Testis (tissue), 2 donors: ENCODE measurements at regions not wholly inside any gene's neighbourhood (a gene's known extent, or its start where the extent isn't known, plus 50 kb on each side); places are given as distances from the start of the nearest gene placed in this dataset.

ENCODE experiments used
- DNase-seq: peaks from one replicate; pipeline ENCODE4 v3.0.0-alpha.2; 2019
- H3K27ac ChIP-seq, 2 donors: fragments of 200-600 bp; sonication (generic); one replicate each; pipeline ENCODE4 v1.5.1; 2019
- H3K27me3 ChIP-seq: fragments of 200-600 bp; sonication (generic); one replicate; pipeline ENCODE4 v1.5.1; 2019
- H3K36me3 ChIP-seq: fragments of 200-600 bp; sonication (generic); one replicate; pipeline ENCODE4 v1.5.1; 2017; ENCODE audit warnings: low read depth; ENCODE audit errors: missing control alignments
- H3K4me1 ChIP-seq: fragments of 200-600 bp; sonication (generic); one replicate; pipeline ENCODE4 v1.5.1; 2019
- H3K4me3 ChIP-seq, 2 donors: fragments of 200-600 bp; sonication (generic); one replicate each; pipeline ENCODE4 v1.5.1; 2017 to 2019
- H3K9me3 ChIP-seq: fragments of 200-600 bp; sonication (generic); one replicate; pipeline ENCODE4 v1.5.1; 2017
- CTCF ChIP-seq, 3 experiments: fragments of 450-650 bp in 2 of 3; fragments of 200-600 bp in 1 of 3; sonication (generic) in 1 of 3; IDR thresholded peaks; one replicate each; pipeline ENCODE4 v1.5.1; 2016 to 2019; ENCODE audit warnings: antibody characterized with exemption in 3 of 3, mild to moderate bottlenecking in 2 of 3, moderate library complexity in 1 of 3
- POLR2A ChIP-seq: fragments of 450-650 bp; IDR thresholded peaks from one replicate; pipeline ENCODE4 v1.6.1; 2017; ENCODE audit warnings: antibody characterized with exemption, mild to moderate bottlenecking, moderate library complexity
- WGBS, 2 donors: methylation state at CpG; one replicate each; pipeline ENCODE4 v1.1.5; 2018; 5-methylcytosine and 5-hydroxymethylcytosine counted together
- intact Hi-C: fragments of 100-400 bp; cut with DNase I; formaldehyde crosslinking; loops from one replicate; pipeline ENCODE4 v1.15.1; 2023; ENCODE audit warnings: low total_unique reads

- no peak for DNase-seq
- H3K9me3 ChIP-seq = no peaks in the 10 kb centered on the region
- no peaks in the 10 kb centered on the region for H3K36me3 ChIP-seq
- TF ChIP-seq CTCF (IDR thresholded peaks at IDR 0.05) (no peak), POLR2A (no peak)
- no peaks in the 10 kb centered on the region for H3K27me3 ChIP-seq
- intact Hi-C loops = no loop called here
- WGBS, 2 donors = 90 to 93% methylated on average over 3 of the region's 3 CpGs
- no peaks in the 10 kb centered on the region for H3K4me1 ChIP-seq
- H3K4me3 ChIP-seq = no peak overlapping the region
- H3K27ac ChIP-seq = no peak overlapping the region
Measured at GRCh38 chr2:192657362-192657761, 462.6 kb upstream of the TMEFF2 start.

DNA sequence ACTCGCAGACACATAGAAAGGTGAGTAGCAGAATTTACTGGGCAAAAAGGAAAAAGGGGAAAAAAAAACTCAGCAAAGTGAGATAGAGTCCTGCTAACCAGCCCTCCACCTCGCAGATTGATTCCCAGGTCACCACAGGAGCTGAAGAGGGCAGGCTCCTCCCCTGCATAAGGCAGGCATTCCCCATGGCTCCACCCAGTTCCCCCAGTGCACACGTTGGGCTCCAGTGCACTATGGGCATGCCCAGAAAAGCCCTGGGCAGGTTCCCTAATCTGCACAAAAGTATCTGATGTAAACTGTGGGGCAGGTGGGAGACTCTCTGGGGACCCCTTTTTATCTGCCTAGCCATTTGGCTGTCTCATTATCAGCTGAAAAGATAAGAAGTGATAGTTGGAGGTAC, 461.2 kb upstream of the TMEFF2 start:
- intact Hi-C loops = no loop called here
- Histone ChIP-seq H3K4me3 (no peak overlapping the region), H3K36me3 (no peaks in the 10 kb centered on the region), H3K27ac (no peak overlapping the region), H3K27me3 (no peaks in the 10 kb centered on the region), H3K4me1 (no peaks in the 10 kb centered on the region), H3K9me3 (no peaks in the 10 kb centered on the region)
- 47 to 64% methylated on average over 3 of the region's 3 CpGs for WGBS, 2 donors
- DNase-seq = no peak
- TF ChIP-seq POLR2A = no peak
- no peak for TF ChIP-seq CTCF (IDR thresholded peaks at IDR 0.05)

GRCh38 chr2:192645811-192646598, 451.3 kb upstream of the TMEFF2 start:
- 84 to 90% methylated on average over 6 of the region's 6 CpGs for WGBS, 2 donors
- no peak for DNase-seq
- intact Hi-C loops = no loop called here
- H3K27me3 ChIP-seq = no peaks in the 10 kb centered on the region
- no peaks in the 10 kb centered on the region for H3K36me3 ChIP-seq
- no peaks in the 10 kb centered on the region for H3K4me1 ChIP-seq
- H3K27ac ChIP-seq = no peak overlapping the region
- TF ChIP-seq CTCF (IDR thresholded peaks at IDR 0.05) (no peak), POLR2A (no peak)
- H3K9me3 ChIP-seq = no peaks in the 10 kb centered on the region
- H3K4me3 ChIP-seq = no peak overlapping the region

DNA sequence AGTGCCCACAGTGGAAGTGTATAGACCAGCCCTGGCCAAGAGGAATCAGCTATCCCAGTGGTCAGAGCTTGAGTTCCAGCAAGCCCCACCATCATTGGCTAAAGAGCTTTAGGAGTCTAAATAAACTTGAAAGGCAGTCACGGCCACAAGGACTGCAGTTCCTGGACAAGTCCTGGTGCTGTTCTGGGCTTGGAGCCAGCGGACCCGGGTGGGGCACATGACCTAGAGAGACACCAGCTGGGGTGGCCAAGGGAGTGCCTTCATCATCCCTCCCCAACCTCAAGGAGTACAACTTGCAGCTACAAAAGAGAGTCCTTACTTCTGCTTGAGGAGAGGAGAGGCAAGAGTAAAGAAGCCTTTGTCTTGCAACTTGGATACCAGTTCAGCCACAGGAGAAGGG, 439.8 kb upstream of the TMEFF2 start:
- Histone ChIP-seq H3K4me1 (no peaks in the 10 kb centered on the region), H3K36me3 (no peaks in the 10 kb centered on the region), H3K9me3 (no peaks in the 10 kb centered on the region), H3K27me3 (no peaks in the 10 kb centered on the region), H3K27ac (no peak overlapping the region), H3K4me3 (no peak overlapping the region)
- 90 to 91% methylated on average over 2 to 3 of the region's 3 CpGs for WGBS, 2 donors
- DNase-seq = no peak
- TF ChIP-seq CTCF (IDR thresholded peaks at IDR 0.05) (no peak), POLR2A (no peak)
- intact Hi-C loops = no loop called here

DNA sequence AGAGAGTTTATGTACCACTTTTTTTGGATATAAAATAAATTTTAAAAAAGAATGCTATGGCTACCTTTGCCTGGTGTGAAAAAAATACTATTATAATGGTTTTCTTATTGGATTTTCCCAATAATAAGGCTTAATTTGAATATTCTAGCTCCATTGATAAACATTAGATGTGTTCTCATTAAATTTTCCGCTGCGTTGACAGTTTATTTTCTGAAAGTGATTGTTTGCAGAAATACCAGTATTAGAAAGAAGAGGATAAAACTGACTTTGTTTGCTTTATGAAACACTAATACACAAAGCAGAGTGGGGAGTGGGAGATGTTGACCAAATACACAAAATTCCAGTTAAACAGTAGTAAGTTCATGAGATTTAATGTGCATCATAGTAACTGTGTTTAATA, 433.3 kb upstream of the TMEFF2 start:
- H3K36me3 ChIP-seq = no peaks in the 10 kb centered on the region
- no peak for DNase-seq
- no peaks in the 10 kb centered on the region for H3K9me3 ChIP-seq
- no peaks in the 10 kb centered on the region for H3K27me3 ChIP-seq
- H3K4me3 ChIP-seq = no peak overlapping the region
- WGBS, 2 donors = 94 to 96% methylated on average over 2 of the region's 2 CpGs
- intact Hi-C loops = no loop called here
- no peak overlapping the region for H3K27ac ChIP-seq
- H3K4me1 ChIP-seq = no peaks in the 10 kb centered on the region
- TF ChIP-seq CTCF (IDR thresholded peaks at IDR 0.05) = no peak
- TF ChIP-seq POLR2A = no peak
